Ishikawa (cell line): ENCODE measurements at regions not wholly inside any gene's neighbourhood (a gene's known extent, or its start where the extent isn't known, plus 50 kb on each side); places are given as distances from the start of the nearest gene placed in this dataset.

Source experiments
- CEBPB ChIP-seq: IDR thresholded peaks from 2 replicates; pipeline ENCODE4 v1.6.1; 2012
- CREB1 ChIP-seq: IDR thresholded peaks from 2 replicates; pipeline ENCODE4 v1.6.1; 2012; ENCODE audit warnings: low read depth
- EGR1 ChIP-seq: IDR thresholded peaks from 2 replicates; pipeline ENCODE4 v1.6.1; 2012
- EP300 ChIP-seq: IDR thresholded peaks from 2 replicates; pipeline ENCODE4 v1.6.1; 2012; ENCODE audit warnings: borderline replicate concordance
- FOXM1 ChIP-seq: IDR thresholded peaks from 2 replicates; pipeline ENCODE4 v1.6.1; 2012; ENCODE audit warnings: low read depth, borderline replicate concordance
- MAX ChIP-seq: IDR thresholded peaks from 2 replicates; pipeline ENCODE4 v1.6.1; 2012
- NFIC ChIP-seq: IDR thresholded peaks from 2 replicates; pipeline ENCODE4 v1.6.1; 2012
- RAD21 ChIP-seq: IDR thresholded peaks from 2 replicates; pipeline ENCODE4 v1.6.1; 2012; ENCODE audit warnings: low read depth
- TAF1 ChIP-seq: IDR thresholded peaks from 2 replicates; pipeline ENCODE4 v1.6.1; 2012; ENCODE audit warnings: low read depth, mild to moderate bottlenecking
- TCF12 ChIP-seq: IDR thresholded peaks from 2 replicates; pipeline ENCODE4 v1.6.1; 2012; ENCODE audit warnings: low read depth
- YY1 ChIP-seq: IDR thresholded peaks from 2 replicates; pipeline ENCODE4 v1.6.1; 2012; ENCODE audit warnings: low read depth
- TF ChIP-seq, protein P1 (sequence below): IDR thresholded peaks from 2 replicates; pipeline ENCODE4 v1.6.1; 2012

GRCh38 chr20:39988991-39989390 lies 700.0 kb downstream of the MAFB start:
- TF ChIP-seq MAX = no peak
- no peak for TF ChIP-seq EGR1
- TF ChIP-seq NFIC = no peak
- no peak for TF ChIP-seq YY1
- no peak for TF ChIP-seq TAF1
- no peak for TF ChIP-seq EP300
- no peak for TF ChIP-seq CEBPB
- TF ChIP-seq, protein P1, sequence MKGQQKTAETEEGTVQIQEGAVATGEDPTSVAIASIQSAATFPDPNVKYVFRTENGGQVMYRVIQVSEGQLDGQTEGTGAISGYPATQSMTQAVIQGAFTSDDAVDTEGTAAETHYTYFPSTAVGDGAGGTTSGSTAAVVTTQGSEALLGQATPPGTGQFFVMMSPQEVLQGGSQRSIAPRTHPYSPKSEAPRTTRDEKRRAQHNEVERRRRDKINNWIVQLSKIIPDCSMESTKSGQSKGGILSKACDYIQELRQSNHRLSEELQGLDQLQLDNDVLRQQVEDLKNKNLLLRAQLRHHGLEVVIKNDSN = no peak
- TF ChIP-seq CREB1 = no peak
- no peak for TF ChIP-seq RAD21
- TF ChIP-seq FOXM1 = no peak
- TF ChIP-seq TCF12 = no peak
